AG04449 (cell line): ENCODE measurements at regions not wholly inside any gene's neighbourhood (a gene's known extent, or its start where the extent isn't known, plus 50 kb on each side); places are given as distances from the start of the nearest gene placed in this dataset.

Source experiments
- CTCF ChIA-PET: fragments of 350-600 bp; formaldehyde crosslinking; extraction: SDS; loops from one replicate; lab custom pipeline; 2021; ENCODE audit warnings: antibody characterized with exemption; lab: Yijun Ruan, JAX
- POLR2A ChIA-PET: fragments of 400-600, 350-600 bp; formaldehyde crosslinking; extraction: SDS; loops from one replicate; lab custom pipeline; 2020; ENCODE audit warnings: antibody characterized with exemption, inconsistent platforms; lab: Yijun Ruan, JAX
- DNase-seq: peaks from one replicate; pipeline ENCODE4 v3.0.0-alpha.2; 2010; ENCODE audit warnings: low read depth, low spot score
- H3K4me3 ChIP-seq: 2 replicates; pipeline ENCODE4 v1.5.1; 2011; ENCODE audit warnings: low read depth, mild to moderate bottlenecking, control low read depth, low read length
- CTCF ChIP-seq: IDR thresholded peaks from one replicate; pipeline ENCODE4 v1.5.1; 2011; ENCODE audit warnings: mild to moderate bottlenecking, moderate library complexity, low read length, control low read depth, inconsistent platforms; ENCODE audit not compliant: insufficient read depth; ENCODE audit errors: missing control alignments

- TF ChIP-seq CTCF: no peak
- DNase-seq: no peak
- CTCF ChIA-PET: no interaction called here
- POLR2A ChIA-PET: no interaction called here
- H3K4me3 ChIP-seq: no peak overlapping the region
Measured at GRCh38 chr11:19391026-19391425, 150.3 kb upstream of the E2F8 start.

- no peak for TF ChIP-seq CTCF
- H3K4me3 ChIP-seq: no peak overlapping the region
- CTCF ChIA-PET: no interaction called here
- POLR2A ChIA-PET: no interaction called here
- DNase-seq: no peak
Measured at GRCh38 chr11:19389787-19390303, 149.1 kb upstream of the E2F8 start.

GRCh38 chr11:19382131-19382611, 141.4 kb upstream of the E2F8 start:
- ChIA-PET CTCF (no interaction called here), POLR2A (no interaction called here)
- H3K4me3 ChIP-seq: no peak overlapping the region
- no peak for DNase-seq
- no peak for TF ChIP-seq CTCF

GRCh38 chr11:19380375-19380774, 139.6 kb upstream of the E2F8 start:
- DNase-seq: no peak

GRCh38 chr11:19379465-19379864, 138.7 kb upstream of the E2F8 start:
- POLR2A ChIA-PET: no interaction called here
- no peak for DNase-seq
- CTCF ChIA-PET: no interaction called here
- no peak for TF ChIP-seq CTCF
- H3K4me3 ChIP-seq: no peak overlapping the region

More at GRCh38 chr11:19380375-19380774, 139.6 kb upstream of the E2F8 start:
- POLR2A ChIA-PET: no interaction called here
- TF ChIP-seq CTCF: no peak
- CTCF ChIA-PET: interaction anchor here (0.7 to 1.3 kb wide), 2 partner anchors 8 to 12 kb away, joined by 3 read pairs; no protein-coding TSS in a partner anchor
- no peak overlapping the region for H3K4me3 ChIP-seq

GRCh38 chr11:19378814-19379213, 138.1 kb upstream of the E2F8 start:
- ChIA-PET POLR2A (no interaction called here), CTCF (no interaction called here)
- DNase-seq: no peak
- no peak overlapping the region for H3K4me3 ChIP-seq
- TF ChIP-seq CTCF: no peak
